Activated T-helper 1 cell treated with anti-CD3 and anti-CD28 coated beads, Interleukin-12 subunit alpha, Interleukin-12 subunit beta, Interleukin-2, Interleukin-4 antibody, amounts not matched to agents 30 ng/mL and 10 ng/mL and 1 ng/mL, durations not matched to agents 14 hours and 24 hours and 36 hours (primary cell): ENCODE measurements at regions not wholly inside any gene's neighbourhood (a gene's known extent, or its start where the extent isn't known, plus 50 kb on each side); places are given as distances from the start of the nearest gene placed in this dataset.

ENCODE experiments used
- DNase-seq: peaks from one replicate; pipeline ENCODE4 v3.0.0; 2021; ENCODE audit warnings: low spot score
- H3K27ac Mint-ChIP-seq: one replicate; pipeline ENCODE4 v1.8.0; 2021; ENCODE audit warnings: mild to moderate bottlenecking, mixed read lengths
- H3K27me3 Mint-ChIP-seq: one replicate; pipeline ENCODE4 v1.8.0; 2022; ENCODE audit warnings: mild to moderate bottlenecking, moderate library complexity, mixed read lengths; ENCODE audit not compliant: insufficient read depth
- H3K36me3 Mint-ChIP-seq: one replicate; pipeline ENCODE4 v1.8.0; 2021; ENCODE audit warnings: low read depth, mixed read lengths
- H3K4me1 Mint-ChIP-seq: one replicate; pipeline ENCODE4 v1.8.0; 2021; ENCODE audit warnings: low read depth, mixed read lengths
- H3K4me3 Mint-ChIP-seq: one replicate; pipeline ENCODE4 v1.8.0; 2021; ENCODE audit warnings: mild to moderate bottlenecking, moderate library complexity, mixed read lengths
- H3K9me3 Mint-ChIP-seq: one replicate; pipeline ENCODE4 v1.8.0; 2021; ENCODE audit warnings: mixed read lengths
- intact Hi-C: fragments of 100-400 bp; cut with micrococcal nuclease; formaldehyde crosslinking; loops from one replicate; pipeline ENCODE4 v1.15.1; 2024

DNA sequence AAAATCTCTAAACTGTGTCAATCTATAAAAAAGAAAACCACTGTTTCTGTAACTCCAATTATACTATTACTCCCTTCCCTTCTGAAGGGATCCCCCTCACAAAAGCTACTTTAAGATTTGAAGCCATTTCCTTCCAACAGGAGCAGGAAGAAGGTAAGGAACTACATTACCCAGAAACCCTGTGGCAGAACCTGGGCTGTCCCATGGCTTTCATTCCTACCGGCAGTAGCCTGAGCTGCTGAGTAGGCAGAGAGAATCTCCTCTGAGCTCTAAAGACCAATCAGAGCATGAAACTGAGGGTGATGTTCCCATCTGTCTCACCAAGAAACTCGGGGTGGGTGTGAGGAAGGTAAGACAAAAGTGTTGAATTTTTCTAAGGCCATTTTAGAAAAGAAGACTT is 108.0 kb upstream of the LRFN2 start:
- H3K9me3 Mint-ChIP-seq, result no peaks in the 10 kb centered on the region
- no peak overlapping the region for H3K27ac Mint-ChIP-seq
- H3K4me3 Mint-ChIP-seq, result no peak overlapping the region
- H3K27me3 Mint-ChIP-seq, result no peaks in the 10 kb centered on the region
- intact Hi-C loops, result no loop called here
- H3K36me3 Mint-ChIP-seq, result no peaks in the 10 kb centered on the region
- no peak for DNase-seq
- H3K4me1 Mint-ChIP-seq, result no peaks in the 10 kb centered on the region

DNA sequence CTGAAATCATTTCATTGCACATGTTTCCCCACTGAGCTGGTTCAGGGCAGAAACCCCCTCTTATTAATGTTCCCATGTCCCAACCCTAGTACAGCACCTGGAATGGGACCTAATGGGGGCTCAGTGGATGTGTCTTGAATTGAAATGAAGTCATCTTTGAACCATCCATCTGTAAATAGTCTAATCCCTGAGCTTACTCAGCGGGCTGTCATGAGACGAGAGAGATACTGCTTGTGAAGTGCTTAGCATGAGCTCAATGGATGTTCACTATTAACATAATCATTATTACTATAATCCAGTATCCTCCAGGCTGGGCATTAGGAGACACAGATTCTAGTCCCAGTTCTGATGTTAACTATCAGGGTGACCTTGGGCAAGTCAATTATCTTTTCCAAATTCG is 106.6 kb upstream of the LRFN2 start:
- no peak overlapping the region for H3K27ac Mint-ChIP-seq
- H3K36me3 Mint-ChIP-seq, result no peaks in the 10 kb centered on the region
- intact Hi-C loops, result no loop called here
- H3K4me3 Mint-ChIP-seq, result no peak overlapping the region
- H3K27me3 Mint-ChIP-seq, result no peaks in the 10 kb centered on the region
- DNase-seq, result no peak
- no peaks in the 10 kb centered on the region for H3K9me3 Mint-ChIP-seq
- no peaks in the 10 kb centered on the region for H3K4me1 Mint-ChIP-seq

DNA sequence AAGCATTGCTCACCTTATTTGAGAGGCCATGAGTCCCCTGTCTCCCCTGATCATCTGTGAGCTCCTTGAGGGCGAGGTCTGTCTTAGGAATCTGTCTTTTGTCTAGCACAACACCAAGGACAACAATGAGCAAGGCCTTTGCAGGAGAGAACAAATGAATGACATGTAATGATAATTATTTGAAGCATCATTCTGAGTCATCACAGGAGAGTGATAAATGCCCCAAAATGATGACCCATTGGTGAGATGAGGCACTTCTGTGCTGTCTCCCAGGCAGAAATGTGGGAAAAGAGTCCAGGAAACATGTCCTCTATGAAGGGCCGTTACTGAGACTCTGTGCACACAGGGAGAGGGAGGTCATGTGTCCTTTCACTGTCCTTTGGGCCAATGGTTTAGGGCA is 105.2 kb upstream of the LRFN2 start:
- Mint-ChIP-seq H3K27me3 (peaks cover under 1% of the 10 kb centered on the region), H3K4me1 (no peaks in the 10 kb centered on the region), H3K4me3 (no peak overlapping the region), H3K27ac (no peak overlapping the region), H3K9me3 (no peaks in the 10 kb centered on the region), H3K36me3 (no peaks in the 10 kb centered on the region)
- no peak for DNase-seq
- intact Hi-C loops, result no loop called here

DNA sequence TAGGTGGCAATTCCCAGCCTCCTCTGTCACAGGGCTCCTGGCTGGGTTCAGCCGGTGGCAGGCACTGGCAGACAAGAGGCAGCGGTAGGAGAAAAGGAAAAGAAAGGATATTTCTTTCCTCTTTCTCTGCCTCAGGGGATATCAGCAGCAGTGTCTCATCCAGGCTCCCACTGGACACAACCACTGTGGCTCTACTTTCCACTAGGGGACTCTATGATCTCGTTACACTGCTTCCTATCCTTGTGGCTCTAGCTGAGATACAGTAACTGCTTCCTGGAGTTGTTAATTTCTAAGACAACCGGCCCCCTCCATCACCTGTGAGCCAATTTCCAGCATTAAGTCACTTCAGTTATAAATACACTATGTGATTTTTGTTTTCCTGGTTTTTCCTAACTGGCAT is 102.0 kb upstream of the LRFN2 start:
- Mint-ChIP-seq H3K9me3 (no peaks in the 10 kb centered on the region), H3K27me3 (peaks cover 14% of the 10 kb centered on the region), H3K4me1 (no peaks in the 10 kb centered on the region), H3K36me3 (no peaks in the 10 kb centered on the region), H3K27ac (no peak overlapping the region), H3K4me3 (no peak overlapping the region)
- no peak for DNase-seq
- intact Hi-C loops, result no loop called here

DNA sequence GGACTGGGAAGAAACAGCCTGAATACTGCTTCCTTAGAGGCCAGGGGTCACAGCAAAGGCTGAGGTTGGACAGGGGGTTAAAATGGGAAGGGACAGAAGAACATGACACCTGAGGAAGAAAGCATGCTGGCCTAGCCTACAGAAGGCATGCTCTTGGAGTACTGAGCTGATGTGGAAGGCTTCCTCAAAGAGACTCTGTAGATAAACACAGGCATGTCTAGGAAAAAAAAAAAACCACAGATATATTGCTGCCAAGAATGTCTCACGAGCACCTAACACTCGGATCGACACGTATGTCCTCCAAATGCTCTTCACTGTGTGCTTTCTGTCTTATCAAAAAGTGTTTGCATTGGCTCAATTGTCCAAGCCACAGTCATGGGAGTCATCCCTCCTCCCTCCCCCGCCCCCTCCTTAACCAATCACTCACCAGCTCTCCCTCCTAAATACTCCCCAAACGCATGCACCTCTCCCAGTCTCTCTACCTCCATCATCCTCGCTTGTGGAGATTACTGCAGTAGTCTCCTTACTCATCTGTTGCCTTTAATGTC is 101.1 kb upstream of the LRFN2 start:
- Mint-ChIP-seq H3K4me1 (no peaks in the 10 kb centered on the region), H3K36me3 (no peaks in the 10 kb centered on the region), H3K27me3 (peaks cover 14% of the 10 kb centered on the region), H3K9me3 (no peaks in the 10 kb centered on the region), H3K27ac (no peak overlapping the region), H3K4me3 (no peak overlapping the region)
- intact Hi-C loops, result no loop called here
- DNase-seq, result no peak

DNA sequence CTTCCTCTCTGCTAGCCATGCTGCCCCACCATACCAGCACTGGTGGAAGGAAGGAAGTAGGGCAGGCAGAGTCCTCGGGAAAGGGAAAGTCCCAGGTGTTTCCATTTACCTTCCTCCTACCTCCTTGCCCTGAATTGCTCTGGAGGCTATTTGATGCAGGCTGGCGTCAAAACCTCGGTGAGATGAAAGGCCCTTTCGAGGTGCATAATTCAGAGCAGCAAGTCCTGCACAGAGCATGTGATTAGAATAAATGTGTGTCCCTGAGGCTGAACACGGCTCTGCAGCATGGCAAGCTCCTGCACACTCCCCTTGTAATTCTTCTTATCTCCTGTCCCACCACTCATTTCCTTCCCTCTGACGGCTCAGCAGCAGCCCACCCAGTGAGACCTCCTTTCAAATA is 98.7 kb upstream of the LRFN2 start:
- DNase-seq, result no peak
- H3K4me3 Mint-ChIP-seq, result no peak overlapping the region
- H3K9me3 Mint-ChIP-seq, result no peaks in the 10 kb centered on the region
- intact Hi-C loops, result no loop called here
- H3K27ac Mint-ChIP-seq, result no peak overlapping the region
- no peaks in the 10 kb centered on the region for H3K36me3 Mint-ChIP-seq
- H3K27me3 Mint-ChIP-seq, result peaks cover 18% of the 10 kb centered on the region
- H3K4me1 Mint-ChIP-seq, result no peaks in the 10 kb centered on the region

DNA sequence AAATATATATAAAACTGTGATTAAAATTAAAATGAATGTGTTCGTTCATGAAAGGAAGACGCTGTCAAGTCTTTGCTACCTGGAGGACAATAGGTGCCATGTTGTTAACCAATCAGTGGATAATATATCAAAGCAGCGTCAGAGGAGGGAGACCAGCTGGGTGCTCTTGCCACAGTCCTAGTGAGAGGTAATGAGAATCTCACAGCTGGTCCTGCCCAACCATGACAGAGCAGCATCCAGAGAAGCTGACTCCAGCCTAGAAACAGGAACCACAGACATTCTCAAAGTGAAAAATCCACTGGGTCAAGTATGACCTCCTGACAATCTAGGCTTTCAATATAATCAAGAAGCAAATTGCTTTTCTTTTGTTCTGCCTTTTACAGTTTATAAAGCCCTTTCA is 94.5 kb upstream of the LRFN2 start:
- Mint-ChIP-seq H3K9me3 (peaks cover 3% of the 10 kb centered on the region), H3K27ac (no peak overlapping the region), H3K36me3 (no peaks in the 10 kb centered on the region), H3K4me3 (no peak overlapping the region), H3K4me1 (no peaks in the 10 kb centered on the region), H3K27me3 (peaks cover 16% of the 10 kb centered on the region)
- no peak for DNase-seq
- intact Hi-C loops, result no loop called here

DNA sequence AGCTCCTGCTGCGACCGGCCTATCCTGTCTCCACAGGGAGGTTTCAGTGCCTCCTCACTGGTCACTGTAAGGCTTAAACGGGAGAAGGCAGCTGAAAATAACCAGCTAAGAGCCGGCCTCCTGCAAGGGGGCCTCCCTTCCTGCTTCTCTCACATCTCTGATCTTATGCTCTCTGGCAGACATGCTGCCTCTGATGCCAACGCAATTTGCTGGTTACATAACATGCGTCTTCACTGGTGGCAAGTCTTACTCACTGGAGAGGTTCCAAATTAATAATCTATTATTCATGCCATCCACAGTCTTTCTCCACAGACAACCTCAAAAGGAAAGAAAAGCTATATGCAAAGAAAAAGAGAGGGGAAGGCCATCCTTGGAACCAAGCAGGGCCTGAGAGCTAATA is 91.8 kb upstream of the LRFN2 start:
- intact Hi-C loops, result no loop called here
- no peak overlapping the region for H3K27ac Mint-ChIP-seq
- no peak for DNase-seq
- H3K36me3 Mint-ChIP-seq, result no peaks in the 10 kb centered on the region
- H3K4me1 Mint-ChIP-seq, result no peaks in the 10 kb centered on the region
- peaks cover 3% of the 10 kb centered on the region for H3K9me3 Mint-ChIP-seq
- no peak overlapping the region for H3K4me3 Mint-ChIP-seq
- H3K27me3 Mint-ChIP-seq, result peaks cover 8% of the 10 kb centered on the region

DNA sequence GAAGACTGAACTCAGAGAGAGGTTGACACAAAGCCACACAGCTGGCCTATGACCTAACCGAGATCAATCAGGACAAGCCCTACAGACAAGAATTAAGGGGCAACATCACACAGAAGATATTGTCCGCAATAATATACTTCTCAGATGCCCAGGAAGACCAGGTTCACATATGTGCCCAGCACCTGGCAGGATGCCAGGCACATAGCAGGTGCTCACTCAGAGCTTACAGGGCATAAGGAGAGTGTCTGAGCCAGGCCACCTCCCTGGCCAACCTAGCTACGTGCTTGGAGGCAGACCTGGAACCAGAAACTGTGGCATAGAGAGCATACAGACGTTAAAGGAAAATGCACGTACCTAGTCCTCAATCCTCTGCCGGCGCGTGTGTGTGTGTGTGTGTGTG is 87.0 kb upstream of the LRFN2 start:
- H3K27me3 Mint-ChIP-seq, result peaks cover 4% of the 10 kb centered on the region
- no peak overlapping the region for H3K4me3 Mint-ChIP-seq
- intact Hi-C loops, result no loop called here
- no peak overlapping the region for H3K27ac Mint-ChIP-seq
- no peak for DNase-seq
- H3K4me1 Mint-ChIP-seq, result no peaks in the 10 kb centered on the region
- peaks cover 3% of the 10 kb centered on the region for H3K9me3 Mint-ChIP-seq
- H3K36me3 Mint-ChIP-seq, result no peaks in the 10 kb centered on the region

DNA sequence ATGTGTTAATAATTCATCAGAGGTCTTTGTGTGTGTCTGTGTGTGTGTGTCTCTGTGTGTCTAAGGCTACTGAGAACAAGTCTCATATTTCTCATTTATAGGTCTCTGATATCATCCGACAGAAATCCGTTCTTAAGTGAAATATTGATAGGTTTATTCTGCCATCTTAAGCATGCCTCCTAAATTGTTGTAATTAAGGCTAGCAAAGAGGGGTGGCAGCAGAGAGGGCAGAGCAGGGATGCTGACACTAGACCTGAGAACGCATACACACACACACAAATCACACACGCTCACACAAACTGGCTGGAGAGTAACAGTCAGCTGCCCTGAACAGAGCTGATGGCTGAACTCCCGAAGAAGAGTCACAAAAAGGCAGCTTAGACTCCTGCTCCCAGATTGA is 84.9 kb upstream of the LRFN2 start:
- H3K4me1 Mint-ChIP-seq, result no peaks in the 10 kb centered on the region
- DNase-seq, result no peak
- no peaks in the 10 kb centered on the region for H3K9me3 Mint-ChIP-seq
- no peak overlapping the region for H3K4me3 Mint-ChIP-seq
- H3K27ac Mint-ChIP-seq, result no peak overlapping the region
- peaks cover 4% of the 10 kb centered on the region for H3K27me3 Mint-ChIP-seq
- intact Hi-C loops, result no loop called here
- H3K36me3 Mint-ChIP-seq, result no peaks in the 10 kb centered on the region

DNA sequence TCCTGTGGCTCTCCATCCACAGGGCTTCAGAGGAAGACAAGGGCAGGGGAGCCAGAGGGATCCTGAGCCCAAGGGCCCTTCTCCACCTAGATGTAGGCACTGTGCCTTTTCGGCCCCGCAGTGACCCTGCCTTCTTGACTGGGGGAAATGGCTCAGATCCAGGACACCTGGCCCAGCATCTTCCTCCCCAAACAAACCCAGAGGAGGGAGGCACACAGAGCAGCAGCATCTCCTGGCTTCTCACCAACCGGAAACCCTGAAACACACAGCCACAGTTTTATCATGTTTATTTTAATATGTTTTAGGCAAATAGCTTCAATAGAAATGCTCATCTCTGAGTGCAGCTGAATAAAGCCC is 84.5 kb upstream of the LRFN2 start:
- Mint-ChIP-seq H3K27me3 (peaks cover 4% of the 10 kb centered on the region), H3K4me1 (no peaks in the 10 kb centered on the region), H3K9me3 (no peaks in the 10 kb centered on the region), H3K4me3 (no peak overlapping the region), H3K36me3 (no peaks in the 10 kb centered on the region), H3K27ac (no peak overlapping the region)
- DNase-seq, result no peak
- intact Hi-C loops, result no loop called here

DNA sequence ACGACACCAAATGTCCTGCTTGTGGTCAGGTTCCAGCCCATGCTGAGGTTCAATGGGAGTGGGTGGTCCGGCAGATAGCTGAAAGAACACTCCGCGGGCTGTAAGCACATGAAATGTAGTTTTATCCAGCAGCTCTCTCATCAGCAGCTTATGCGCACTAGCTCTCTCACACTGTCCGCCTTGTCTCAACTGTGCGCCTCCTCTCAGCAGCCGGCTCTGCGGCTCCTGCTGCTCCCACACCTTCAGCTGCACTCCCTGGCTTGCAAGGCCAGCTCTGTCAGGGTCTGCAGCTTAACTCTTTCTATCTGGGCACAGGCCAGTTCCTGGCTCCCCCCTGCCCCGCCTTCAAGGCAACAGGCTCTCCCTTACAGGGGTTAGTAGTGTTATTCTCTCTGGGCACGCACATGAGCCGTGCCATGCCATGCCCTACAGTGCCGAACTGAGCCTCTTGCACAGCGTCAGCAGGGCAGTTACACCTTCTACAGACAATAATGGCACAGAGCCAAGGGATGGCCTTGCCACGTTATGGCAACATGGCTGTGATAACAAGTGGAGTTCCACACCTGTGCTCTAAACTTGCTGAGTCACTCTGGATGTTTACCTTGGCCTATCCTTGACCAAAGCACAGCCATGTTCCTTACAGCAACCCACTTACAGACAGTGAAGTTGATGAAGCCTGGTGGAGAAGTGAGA is 84.0 kb upstream of the LRFN2 start:
- intact Hi-C loops, result no loop called here
- Mint-ChIP-seq H3K36me3 (no peaks in the 10 kb centered on the region), H3K27me3 (peaks cover 4% of the 10 kb centered on the region), H3K4me1 (no peaks in the 10 kb centered on the region), H3K4me3 (no peak overlapping the region), H3K27ac (no peak overlapping the region), H3K9me3 (no peaks in the 10 kb centered on the region)
- no peak for DNase-seq

DNA sequence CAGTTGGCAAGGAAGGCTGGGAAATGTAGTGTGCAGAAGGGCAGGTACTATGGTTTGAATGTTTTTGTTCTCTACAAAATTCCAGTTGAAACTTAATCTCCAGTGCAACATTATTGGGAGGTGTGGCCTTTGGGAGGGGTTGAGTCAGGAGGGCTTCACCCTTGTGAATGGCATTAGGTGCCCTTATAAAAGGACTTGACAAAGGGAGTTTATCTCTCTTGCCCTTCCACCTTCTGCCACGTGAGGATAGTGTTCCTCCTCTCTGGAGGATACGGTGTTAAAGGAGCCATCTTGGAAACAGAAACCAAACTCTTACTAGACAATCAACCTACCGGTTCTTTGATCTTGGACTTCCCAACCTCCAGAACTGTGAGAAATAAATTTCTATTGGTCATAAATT is 82.2 kb upstream of the LRFN2 start:
- Mint-ChIP-seq H3K27me3 (peaks cover 7% of the 10 kb centered on the region), H3K27ac (no peak overlapping the region), H3K9me3 (peaks cover 12% of the 10 kb centered on the region), H3K4me1 (no peaks in the 10 kb centered on the region), H3K36me3 (no peaks in the 10 kb centered on the region), H3K4me3 (no peak overlapping the region)
- DNase-seq, result no peak
- intact Hi-C loops, result no loop called here

DNA sequence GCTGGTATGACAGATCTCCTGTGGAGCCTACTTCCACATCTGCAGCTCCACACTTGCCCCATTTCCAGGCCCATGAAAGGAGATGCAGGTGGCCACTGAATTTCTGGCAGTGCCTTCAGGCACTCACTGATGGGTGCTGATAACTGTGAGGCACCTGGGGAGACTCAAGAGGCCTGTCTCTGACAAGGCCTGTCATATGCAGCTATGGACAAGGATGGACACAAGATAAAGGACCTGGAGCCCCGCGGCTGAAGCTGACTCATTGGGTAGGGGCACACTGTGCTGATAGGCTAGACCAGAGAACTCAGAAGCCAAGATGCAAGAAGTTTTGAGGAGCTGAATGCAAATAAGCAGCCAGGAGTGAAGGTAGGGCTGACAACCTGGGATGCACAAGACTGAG is 81.0 kb upstream of the LRFN2 start:
- no peak for DNase-seq
- intact Hi-C loops, result no loop called here
- Mint-ChIP-seq H3K4me3 (no peak overlapping the region), H3K27ac (no peak overlapping the region), H3K4me1 (no peaks in the 10 kb centered on the region), H3K9me3 (peaks cover 22% of the 10 kb centered on the region), H3K27me3 (peaks cover 7% of the 10 kb centered on the region), H3K36me3 (no peaks in the 10 kb centered on the region)
